WTC11 (cell line): ENCODE measurements at regions not wholly inside any gene's neighbourhood (a gene's known extent, or its start where the extent isn't known, plus 50 kb on each side); places are given as distances from the start of the nearest gene placed in this dataset.

ENCODE experiments used
- ATAC-seq: fragments of 200-7000 bp; cut with Tn5 transposase; 2 replicates; pipeline ENCODE4 v1.10.0; 2021; ENCODE audit warnings: mild to moderate bottlenecking, moderate library complexity
- CTCF ChIA-PET: fragments of 300-600 bp; sonication (Branson Sonifier 250); formaldehyde crosslinking; loops from one replicate; lab custom pipeline; 2021; ENCODE audit warnings: antibody characterized with exemption; lab: Charles Lee
- POLR2A ChIA-PET: fragments of 350-600 bp; sonication (Branson Sonifier 250); formaldehyde crosslinking; loops from one replicate; lab custom pipeline; 2021; ENCODE audit warnings: antibody characterized with exemption; lab: Charles Lee
- DNase-seq: peaks from one replicate; pipeline ENCODE4 v3.0.0; 2021; ENCODE audit warnings: low spot score
- H3K27ac Mint-ChIP-seq: 2 replicates; pipeline ENCODE4 v1.8.0; 2021; ENCODE audit warnings: mixed read lengths
- H3K27me3 Mint-ChIP-seq: 2 replicates; pipeline ENCODE4 v1.8.0; 2021; ENCODE audit warnings: low read depth, mild to moderate bottlenecking, moderate library complexity, mixed read lengths
- H3K36me3 Mint-ChIP-seq: 2 replicates; pipeline ENCODE4 v1.8.0; 2021; ENCODE audit warnings: mixed read lengths
- H3K4me1 Mint-ChIP-seq: 2 replicates; pipeline ENCODE4 v1.8.0; 2022; ENCODE audit warnings: mixed read lengths
- H3K4me3 Mint-ChIP-seq: 2 replicates; pipeline ENCODE4 v1.8.0; 2021; ENCODE audit warnings: mild to moderate bottlenecking, moderate library complexity, mixed read lengths
- H3K9me3 Mint-ChIP-seq: 2 replicates; pipeline ENCODE4 v1.8.0; 2021; ENCODE audit warnings: mixed read lengths
- ATF2 ChIP-seq: sonication (generic); formaldehyde crosslinking; IDR thresholded peaks from 2 replicates; pipeline ENCODE4 v1.8.1; 2022; ENCODE audit warnings: low read depth, missing genetic modification reagents, borderline replicate concordance
- ATF3 ChIP-seq: sonication (generic); formaldehyde crosslinking; conservative IDR thresholded peaks from 2 replicates; pipeline ENCODE4 v1.8.1; 2022; ENCODE audit warnings: mild to moderate bottlenecking, missing genetic modification reagents
- ATF6 ChIP-seq: sonication (generic); formaldehyde crosslinking; IDR thresholded peaks from 2 replicates; pipeline ENCODE4 v1.8.1; 2023; ENCODE audit warnings: mild to moderate bottlenecking, missing genetic modification reagents
- CREM ChIP-seq: sonication (generic); formaldehyde crosslinking; IDR thresholded peaks from 2 replicates; pipeline ENCODE4 v1.8.1; 2022; ENCODE audit warnings: mild to moderate bottlenecking, missing genetic modification reagents, moderate library complexity
- E2F1 ChIP-seq: sonication (generic); formaldehyde crosslinking; IDR thresholded peaks from 2 replicates; pipeline ENCODE4 v1.8.0; 2022; ENCODE audit warnings: mild to moderate bottlenecking, missing genetic modification reagents
- E2F4 ChIP-seq: sonication (generic); formaldehyde crosslinking; IDR thresholded peaks from 2 replicates; pipeline ENCODE4 v1.8.1; 2022; ENCODE audit warnings: low read depth, mild to moderate bottlenecking, moderate library complexity, missing genetic modification reagents, borderline replicate concordance
- E2F5 ChIP-seq: sonication (generic); formaldehyde crosslinking; IDR thresholded peaks from 2 replicates; pipeline ENCODE4 v1.8.1; 2022; ENCODE audit warnings: mild to moderate bottlenecking, moderate library complexity, missing genetic modification reagents
- EMX1 ChIP-seq: fragments of 250-450 bp; sonication (Bioruptor Pico); IDR thresholded peaks from 2 replicates; pipeline ENCODE4 v1.8.0; 2021; ENCODE audit warnings: mild to moderate bottlenecking
- FOXP1 ChIP-seq: sonication (generic); formaldehyde crosslinking; IDR thresholded peaks from 2 replicates; pipeline ENCODE4 v1.8.0; 2022; ENCODE audit warnings: missing genetic modification reagents, mild to moderate bottlenecking, moderate library complexity, borderline replicate concordance
- HMGA2 ChIP-seq: fragments of 250-450 bp; sonication (Bioruptor Pico); IDR thresholded peaks from 2 replicates; pipeline ENCODE4 v1.4.0; 2021; ENCODE audit warnings: mild to moderate bottlenecking, moderate library complexity
- JUN ChIP-seq: sonication (generic); formaldehyde crosslinking; IDR thresholded peaks from 2 replicates; pipeline ENCODE4 v1.8.0; 2023; ENCODE audit warnings: mild to moderate bottlenecking, missing genetic modification reagents
- NFYB ChIP-seq: sonication (generic); formaldehyde crosslinking; conservative IDR thresholded peaks from 2 replicates; pipeline ENCODE4 v1.8.0; 2022; ENCODE audit warnings: low read depth, missing genetic modification reagents
- NR1H2 ChIP-seq: sonication (generic); formaldehyde crosslinking; IDR thresholded peaks from 2 replicates; pipeline ENCODE4 v1.9.0; 2021; ENCODE audit warnings: mild to moderate bottlenecking, moderate library complexity, missing genetic modification reagents
- NR2C2 ChIP-seq: sonication (generic); formaldehyde crosslinking; IDR thresholded peaks from 2 replicates; pipeline ENCODE4 v1.8.0; 2022; ENCODE audit warnings: mild to moderate bottlenecking, missing genetic modification reagents
- OVOL2 ChIP-seq: fragments of 250-450 bp; sonication (Bioruptor Pico); IDR thresholded peaks from 2 replicates; pipeline ENCODE4 v1.9.0; 2021; ENCODE audit warnings: mild to moderate bottlenecking, borderline replicate concordance
- PREB ChIP-seq: sonication (generic); formaldehyde crosslinking; IDR thresholded peaks from 2 replicates; pipeline ENCODE4 v1.8.1; 2022; ENCODE audit warnings: mild to moderate bottlenecking, missing genetic modification reagents, moderate library complexity, borderline replicate concordance
- TEAD1 ChIP-seq: sonication (generic); formaldehyde crosslinking; IDR thresholded peaks from 2 replicates; pipeline ENCODE4 v1.8.0; 2022; ENCODE audit warnings: mild to moderate bottlenecking, missing genetic modification reagents
- ZNF138 ChIP-seq: sonication (generic); formaldehyde crosslinking; conservative IDR thresholded peaks from 2 replicates; pipeline ENCODE4 v1.8.1; 2022; ENCODE audit warnings: mild to moderate bottlenecking, moderate library complexity, missing genetic modification reagents
- ZNF512 ChIP-seq: sonication (generic); formaldehyde crosslinking; IDR thresholded peaks from 2 replicates; pipeline ENCODE4 v1.8.1; 2022; ENCODE audit warnings: missing genetic modification reagents, borderline replicate concordance
- ZNF532 ChIP-seq: fragments of 250-450 bp; sonication (Bioruptor Pico); IDR thresholded peaks from 2 replicates; pipeline ENCODE4 v1.9.0; 2021; ENCODE audit warnings: mild to moderate bottlenecking, borderline replicate concordance
- ZSCAN18 ChIP-seq: fragments of 250-450 bp; sonication (Bioruptor Pico); IDR thresholded peaks from 2 replicates; pipeline ENCODE4 v2.1.2; 2022; ENCODE audit warnings: mild to moderate bottlenecking, moderate library complexity

GRCh38 chr5:152089644-152090043, 165.0 kb upstream of the GLRA1 start (continued):
- TF ChIP-seq E2F5 (CRISPR knock-in tag), result no peak
- TF ChIP-seq TEAD1 (CRISPR knock-in tag), result no peak
- TF ChIP-seq ZNF512 (CRISPR knock-in tag), result no peak
- no peak for TF ChIP-seq NR2C2
- TF ChIP-seq ATF3 (CRISPR knock-in tag), result no peak
- no peak for TF ChIP-seq ATF6 (CRISPR knock-in tag)
- TF ChIP-seq EMX1, result no peak
- TF ChIP-seq ATF2, result no peak
- no peak for TF ChIP-seq OVOL2
- no peak for TF ChIP-seq NR1H2
- TF ChIP-seq NFYB (CRISPR knock-in tag), result no peak
- TF ChIP-seq, all 79 proteins: peak for 0

- no peaks in the 10 kb centered on the region for H3K36me3 Mint-ChIP-seq
- POLR2A ChIA-PET, result no interaction called here
- H3K9me3 Mint-ChIP-seq, result no peaks in the 10 kb centered on the region
- no peak overlapping the region for H3K4me3 Mint-ChIP-seq
- DNase-seq (no peak), ATAC-seq (no peak)
- no peak overlapping the region for H3K27ac Mint-ChIP-seq
- CTCF ChIA-PET, result no interaction called here
- peaks cover 5% of the 10 kb centered on the region; the same call in 1 of the 2 replicates for H3K27me3 Mint-ChIP-seq
- no peaks in the 10 kb centered on the region for H3K4me1 Mint-ChIP-seq
- TF ChIP-seq HMGA2 (CRISPR knock-in tag) (no peak), CREM (no peak), E2F4 (CRISPR knock-in tag) (no peak), FOXP1 (no peak), NR2C2 (no peak), PREB (CRISPR knock-in tag) (no peak), ZNF138 (CRISPR knock-in tag) (no peak), ZSCAN18 (CRISPR knock-in tag) (no peak), TEAD1 (CRISPR knock-in tag) (no peak), JUN (CRISPR knock-in tag) (no peak), ZNF532 (CRISPR knock-in tag) (no peak), E2F1 (no peak)
Observed at GRCh38 chr5:152086668-152087067, 162.0 kb upstream of the GLRA1 start.
